ENCODE measurements at regions not wholly inside any gene's neighbourhood (a gene's known extent, or its start where the extent isn't known, plus 50 kb on each side); places are given as distances from the start of the nearest gene placed in this dataset.

GRCh38 chr12:67774983-67775587 is 126.5 kb downstream of the DYRK2 start:
- TF ChIP-seq, protein P1, sequence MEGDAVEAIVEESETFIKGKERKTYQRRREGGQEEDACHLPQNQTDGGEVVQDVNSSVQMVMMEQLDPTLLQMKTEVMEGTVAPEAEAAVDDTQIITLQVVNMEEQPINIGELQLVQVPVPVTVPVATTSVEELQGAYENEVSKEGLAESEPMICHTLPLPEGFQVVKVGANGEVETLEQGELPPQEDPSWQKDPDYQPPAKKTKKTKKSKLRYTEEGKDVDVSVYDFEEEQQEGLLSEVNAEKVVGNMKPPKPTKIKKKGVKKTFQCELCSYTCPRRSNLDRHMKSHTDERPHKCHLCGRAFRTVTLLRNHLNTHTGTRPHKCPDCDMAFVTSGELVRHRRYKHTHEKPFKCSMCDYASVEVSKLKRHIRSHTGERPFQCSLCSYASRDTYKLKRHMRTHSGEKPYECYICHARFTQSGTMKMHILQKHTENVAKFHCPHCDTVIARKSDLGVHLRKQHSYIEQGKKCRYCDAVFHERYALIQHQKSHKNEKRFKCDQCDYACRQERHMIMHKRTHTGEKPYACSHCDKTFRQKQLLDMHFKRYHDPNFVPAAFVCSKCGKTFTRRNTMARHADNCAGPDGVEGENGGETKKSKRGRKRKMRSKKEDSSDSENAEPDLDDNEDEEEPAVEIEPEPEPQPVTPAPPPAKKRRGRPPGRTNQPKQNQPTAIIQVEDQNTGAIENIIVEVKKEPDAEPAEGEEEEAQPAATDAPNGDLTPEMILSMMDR (IDR thresholded peaks at IDR 0.05; ENCODE audit: poor library complexity), result no peak
- TF ChIP-seq EZH2 (IDR thresholded peaks at IDR 0.05; ENCODE audit: borderline replicate concordance), result no peak
- TF ChIP-seq EZH2phosphoT487 (IDR thresholded peaks at IDR 0.05; ENCODE audit: low read depth, severe bottlenecking, unreplicated experiment), result no peak

Data from hepatocyte (in vitro differentiated cells).